ENCODE measurements at regions not wholly inside any gene's neighbourhood (a gene's known extent, or its start where the extent isn't known, plus 50 kb on each side); places are given as distances from the start of the nearest gene placed in this dataset.

DNA sequence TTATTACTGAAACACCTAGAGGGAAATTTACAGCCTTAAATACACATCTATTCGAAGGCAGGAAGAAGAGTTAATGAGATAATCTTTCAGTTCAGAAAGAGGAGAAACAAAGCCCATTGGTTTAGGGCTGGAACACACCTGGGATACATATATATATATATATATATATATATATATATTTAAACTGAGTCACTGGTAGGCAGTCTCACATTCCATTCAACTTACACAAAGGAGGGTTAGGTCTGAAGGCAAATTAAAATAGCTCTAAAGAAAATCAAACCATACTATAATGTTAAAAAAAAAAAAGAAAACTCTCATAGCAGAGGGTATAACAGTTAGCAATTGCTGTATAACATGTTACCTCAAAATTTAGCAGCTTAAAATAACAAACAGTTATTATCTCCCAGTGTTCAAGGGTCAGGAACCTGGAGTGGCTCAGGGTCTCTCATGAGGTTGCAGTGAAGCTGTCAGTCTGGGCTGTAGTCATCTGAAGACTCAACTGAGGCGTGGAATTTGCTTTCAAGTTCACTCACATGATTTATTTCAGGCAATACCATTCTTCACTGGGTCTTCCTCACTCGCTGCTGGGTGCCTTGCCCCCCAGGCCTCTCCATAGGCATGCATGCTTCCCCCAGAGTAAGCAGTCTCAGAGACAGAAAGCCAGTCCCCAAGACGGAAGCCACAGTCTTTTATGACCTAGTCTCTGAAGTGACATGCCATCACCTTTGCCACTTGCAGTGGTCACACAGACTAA lies 332.8 kb downstream of the NSG2 start:
- ATAC-seq (no peak), DNase-seq (no peak)
- in situ Hi-C loops (cut with MboI; ENCODE audit: low sequenced_read_pairs in 4 of 4) (no loop called here), intact Hi-C loops (cut with DNase I; ENCODE audit: low total_unique reads) (no loop called here)
- H3K4me1 ChIP-seq = no peaks in the 10 kb centered on the region
- H3K27ac ChIP-seq = no peak overlapping the region
- no peak overlapping the region for H3K4me3 ChIP-seq
- no peaks in the 10 kb centered on the region for H3K36me3 ChIP-seq
- H3K27me3 ChIP-seq = no peaks in the 10 kb centered on the region
- TF ChIP-seq POLR2A (IDR thresholded peaks at IDR 0.05) = no peak
- TF ChIP-seq, protein P1, sequence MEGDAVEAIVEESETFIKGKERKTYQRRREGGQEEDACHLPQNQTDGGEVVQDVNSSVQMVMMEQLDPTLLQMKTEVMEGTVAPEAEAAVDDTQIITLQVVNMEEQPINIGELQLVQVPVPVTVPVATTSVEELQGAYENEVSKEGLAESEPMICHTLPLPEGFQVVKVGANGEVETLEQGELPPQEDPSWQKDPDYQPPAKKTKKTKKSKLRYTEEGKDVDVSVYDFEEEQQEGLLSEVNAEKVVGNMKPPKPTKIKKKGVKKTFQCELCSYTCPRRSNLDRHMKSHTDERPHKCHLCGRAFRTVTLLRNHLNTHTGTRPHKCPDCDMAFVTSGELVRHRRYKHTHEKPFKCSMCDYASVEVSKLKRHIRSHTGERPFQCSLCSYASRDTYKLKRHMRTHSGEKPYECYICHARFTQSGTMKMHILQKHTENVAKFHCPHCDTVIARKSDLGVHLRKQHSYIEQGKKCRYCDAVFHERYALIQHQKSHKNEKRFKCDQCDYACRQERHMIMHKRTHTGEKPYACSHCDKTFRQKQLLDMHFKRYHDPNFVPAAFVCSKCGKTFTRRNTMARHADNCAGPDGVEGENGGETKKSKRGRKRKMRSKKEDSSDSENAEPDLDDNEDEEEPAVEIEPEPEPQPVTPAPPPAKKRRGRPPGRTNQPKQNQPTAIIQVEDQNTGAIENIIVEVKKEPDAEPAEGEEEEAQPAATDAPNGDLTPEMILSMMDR (IDR thresholded peaks at IDR 0.05 in 4 of 5, conservative IDR thresholded peaks at IDR 0.05 in 1 of 5) = no peak
- H3K9me3 ChIP-seq = no peaks in the 10 kb centered on the region

DNA sequence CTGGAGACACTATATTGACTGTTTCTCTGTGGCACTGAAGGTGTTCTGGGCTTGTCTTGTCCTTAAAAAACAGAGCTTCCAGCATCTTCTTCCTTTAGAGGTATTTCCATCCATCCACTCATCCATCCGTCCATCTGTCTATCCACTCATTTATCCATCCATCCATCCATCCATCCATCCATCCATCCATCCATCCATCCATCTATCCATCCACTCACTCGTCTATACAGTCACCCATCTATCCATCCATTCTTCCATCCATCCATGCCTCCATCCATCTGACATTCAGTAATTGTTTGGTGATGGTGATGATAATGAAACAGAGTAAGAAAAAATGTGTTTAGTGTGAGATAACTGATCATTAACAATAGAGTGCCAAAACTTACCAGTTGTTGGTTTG lies 334.8 kb downstream of the NSG2 start:
- intact Hi-C loops (cut with DNase I; ENCODE audit: low total_unique reads) (no loop called here), in situ Hi-C loops (cut with MboI; ENCODE audit: low sequenced_read_pairs in 4 of 4) (no loop called here)
- TF ChIP-seq, protein P1 (IDR thresholded peaks at IDR 0.05 in 4 of 5, conservative IDR thresholded peaks at IDR 0.05 in 1 of 5) = no peak
- no peak for TF ChIP-seq POLR2A (IDR thresholded peaks at IDR 0.05)
- DNase-seq = no peak
- H3K27me3 ChIP-seq = peaks cover 0 to 3% (median 0%) of the 10 kb centered on the region in 3 donors
- no peaks in the 10 kb centered on the region for H3K4me1 ChIP-seq
- no peaks in the 10 kb centered on the region for H3K9me3 ChIP-seq
- no peak overlapping the region for H3K4me3 ChIP-seq
- H3K27ac ChIP-seq = no peak overlapping the region
- ATAC-seq = no peak
- no peaks in the 10 kb centered on the region for H3K36me3 ChIP-seq

DNA sequence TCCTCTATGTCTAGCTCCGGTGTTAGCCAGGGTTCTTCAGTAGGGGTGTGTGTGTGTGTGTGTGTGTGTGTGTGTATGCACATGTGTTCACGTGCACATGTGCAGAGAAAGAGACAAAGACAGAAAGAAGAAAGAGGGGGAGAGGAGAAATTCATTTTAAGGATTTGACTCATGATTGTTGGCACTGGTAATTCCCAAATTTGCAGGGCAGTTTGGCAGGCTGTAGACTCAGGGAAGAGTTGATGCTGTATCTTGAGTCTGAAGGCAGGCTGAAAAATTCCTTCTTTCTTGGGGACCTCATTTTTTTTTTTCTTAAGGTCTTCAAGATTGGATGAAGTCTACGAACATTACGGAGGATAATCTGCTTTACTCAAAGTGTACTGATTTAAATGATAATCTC lies 335.7 kb downstream of the NSG2 start:
- Histone ChIP-seq H3K36me3 (no peaks in the 10 kb centered on the region), H3K27ac (no peak overlapping the region), H3K9me3 (no peaks in the 10 kb centered on the region), H3K27me3 (peaks cover 0 to 4% (median 0%) of the 10 kb centered on the region in 3 donors), H3K4me1 (no peaks in the 10 kb centered on the region), H3K4me3 (no peak overlapping the region)
- TF ChIP-seq, protein P1 (IDR thresholded peaks at IDR 0.05 in 4 of 5, conservative IDR thresholded peaks at IDR 0.05 in 1 of 5) = no peak
- no peak for TF ChIP-seq POLR2A (IDR thresholded peaks at IDR 0.05)
- intact Hi-C loops (cut with DNase I; ENCODE audit: low total_unique reads) = no loop called here
- DNase-seq (no peak), ATAC-seq (no peak)
- in situ Hi-C loops (cut with MboI; ENCODE audit: low sequenced_read_pairs in 4 of 4) = no loop called here

DNA sequence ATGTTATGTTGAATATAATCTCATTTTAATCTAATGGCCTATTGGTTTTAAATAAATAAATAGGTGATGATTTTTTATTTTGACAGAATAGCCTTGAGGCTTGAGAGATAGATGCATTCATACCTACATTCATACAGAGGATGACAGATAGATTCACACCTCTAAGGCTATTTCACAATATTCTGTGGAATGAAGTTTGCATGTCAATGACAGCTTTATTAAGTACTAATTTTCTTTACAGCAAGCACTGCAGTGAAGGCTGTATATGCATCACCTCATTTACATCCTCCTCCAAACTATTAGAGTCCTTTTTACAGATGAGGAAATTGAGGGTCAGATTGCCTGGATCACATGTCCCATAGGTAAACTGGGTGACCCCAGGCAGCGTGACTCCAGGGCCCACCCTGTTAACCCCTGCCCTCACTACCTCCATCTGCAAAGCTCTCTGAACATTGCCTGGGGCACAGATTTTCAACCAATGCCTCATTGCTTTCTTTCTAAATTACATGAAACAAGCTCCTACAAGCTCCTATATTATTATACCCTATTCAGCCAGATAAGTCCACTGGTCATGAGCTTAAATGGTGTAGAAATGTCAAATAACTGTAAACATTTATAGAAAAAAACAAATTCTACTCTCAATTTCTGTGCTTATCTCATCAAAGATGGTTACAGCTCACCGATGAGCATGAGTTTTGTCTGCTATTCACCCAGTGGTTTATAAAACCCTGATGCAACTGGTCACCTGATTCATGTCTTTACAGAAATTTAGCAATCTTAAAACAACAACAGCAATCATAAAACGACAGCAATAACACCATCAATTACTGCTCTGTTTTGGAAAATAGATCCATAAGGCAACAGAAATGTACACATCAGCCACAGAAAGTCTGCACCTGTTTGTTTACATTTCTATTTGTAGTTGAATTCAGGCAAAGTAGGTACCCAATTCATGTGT lies 338.0 kb downstream of the NSG2 start:
- Histone ChIP-seq H3K9me3 (no peaks in the 10 kb centered on the region), H3K36me3 (no peaks in the 10 kb centered on the region), H3K4me3 (no peak overlapping the region), H3K27ac (no peak overlapping the region), H3K27me3 (peaks cover 0 to 11% (median 5%) of the 10 kb centered on the region in 3 donors), H3K4me1 (no peaks in the 10 kb centered on the region)
- intact Hi-C loops (cut with DNase I; ENCODE audit: low total_unique reads) (no loop called here), in situ Hi-C loops (cut with MboI; ENCODE audit: low sequenced_read_pairs in 4 of 4) (no loop called here)
- DNase-seq = no peak
- no peak for TF ChIP-seq POLR2A (IDR thresholded peaks at IDR 0.05)
- TF ChIP-seq, protein P1 (IDR thresholded peaks at IDR 0.05 in 4 of 5, conservative IDR thresholded peaks at IDR 0.05 in 1 of 5) = no peak
- ATAC-seq = no peak

Data from gastrocnemius medialis (tissue), 4 donors.